Trophoblast cell (in vitro differentiated cells and primary cell): ENCODE measurements at regions not wholly inside any gene's neighbourhood (a gene's known extent, or its start where the extent isn't known, plus 50 kb on each side); places are given as distances from the start of the nearest gene placed in this dataset.

Experiments
- DNase-seq, 2 donors: peaks; one replicate each; pipeline ENCODE4 v3.0.0-alpha.2; 2016
- H2AFZ ChIP-seq: 2 replicates; pipeline ENCODE4 v1.6.1; 2013; ENCODE audit warnings: low read length, moderate library complexity, mild to moderate bottlenecking; ENCODE audit not compliant: insufficient read depth, poor library complexity
- H2AK5ac ChIP-seq: 2 replicates; pipeline ENCODE4 v1.6.1; 2013; ENCODE audit warnings: mild to moderate bottlenecking, low read length
- H2BK120ac ChIP-seq: 2 replicates; pipeline ENCODE4 v1.6.1; 2013; ENCODE audit warnings: low read length, mild to moderate bottlenecking, moderate library complexity; ENCODE audit not compliant: insufficient read depth, poor library complexity
- H2BK12ac ChIP-seq: 2 replicates; pipeline ENCODE4 v1.6.1; 2013; ENCODE audit warnings: mild to moderate bottlenecking, low read length, moderate library complexity
- H2BK5ac ChIP-seq: 2 replicates; pipeline ENCODE4 v1.6.1; 2013; ENCODE audit warnings: low read length, low read depth, moderate library complexity, mild to moderate bottlenecking; ENCODE audit not compliant: poor library complexity
- H3K14ac ChIP-seq: 2 replicates; pipeline ENCODE4 v1.6.1; 2013; ENCODE audit warnings: mild to moderate bottlenecking, low read length
- H3K18ac ChIP-seq: 2 replicates; pipeline ENCODE4 v1.6.1; 2013; ENCODE audit warnings: mild to moderate bottlenecking, low read length
- H3K23ac ChIP-seq: 2 replicates; pipeline ENCODE4 v1.6.1; 2013; ENCODE audit warnings: low read length
- H3K27ac ChIP-seq: 2 replicates; pipeline ENCODE4 v1.5.1; 2013; ENCODE audit warnings: low read depth, mild to moderate bottlenecking, inconsistent platforms, low read length, moderate library complexity
- H3K27me3 ChIP-seq: 2 replicates; pipeline ENCODE4 v1.6.1; 2013; ENCODE audit warnings: inconsistent platforms, mild to moderate bottlenecking, low read length, moderate library complexity; ENCODE audit not compliant: insufficient read depth
- H3K36me3 ChIP-seq, 2 experiments: 1 replicate in 1 of 2; 2 replicates in 1 of 2; pipeline ENCODE4 v1.6.1; 2013; ENCODE audit warnings: low read length in 2 of 2, mild to moderate bottlenecking in 2 of 2, moderate library complexity in 1 of 2; ENCODE audit not compliant: insufficient read depth in 2 of 2, control insufficient read depth in 1 of 2
- H3K4ac ChIP-seq: 2 replicates; pipeline ENCODE4 v1.6.1; 2013; ENCODE audit warnings: low read depth, mild to moderate bottlenecking, low read length, moderate library complexity
- H3K4me1 ChIP-seq, 2 experiments: 1 replicate in 1 of 2; 2 replicates in 1 of 2; pipeline ENCODE4 v1.6.1; 2013; ENCODE audit warnings: low read length in 2 of 2, mild to moderate bottlenecking in 2 of 2, moderate library complexity in 1 of 2; ENCODE audit not compliant: insufficient read depth in 2 of 2, control insufficient read depth in 1 of 2
- H3K4me2 ChIP-seq: 2 replicates; pipeline ENCODE4 v1.6.1; 2013; ENCODE audit warnings: inconsistent platforms, mild to moderate bottlenecking, low read length, moderate library complexity
- H3K4me3 ChIP-seq: 2 replicates; pipeline ENCODE4 v1.5.1; 2013; ENCODE audit warnings: mild to moderate bottlenecking, low read depth, low read length, inconsistent platforms
- H3K79me1 ChIP-seq: one replicate; pipeline ENCODE4 v1.6.1; 2013; ENCODE audit warnings: low read length
- H3K79me2 ChIP-seq: 2 replicates; pipeline ENCODE4 v1.6.1; 2013; ENCODE audit warnings: low read length, mild to moderate bottlenecking; ENCODE audit not compliant: control insufficient read depth, insufficient read depth, poor library complexity
- H3K9ac ChIP-seq: 2 replicates; pipeline ENCODE4 v1.6.1; 2013; ENCODE audit warnings: mild to moderate bottlenecking, low read length
- H3K9me3 ChIP-seq: 2 replicates; pipeline ENCODE4 v1.6.1; 2013; ENCODE audit warnings: low read depth, mild to moderate bottlenecking, control low read depth, inconsistent platforms, low read length; ENCODE audit not compliant: insufficient read depth
- H4K12ac ChIP-seq: 2 replicates; pipeline ENCODE4 v1.6.1; 2013; ENCODE audit warnings: low read depth, mild to moderate bottlenecking, low read length, moderate library complexity
- H4K8ac ChIP-seq: 2 replicates; pipeline ENCODE4 v1.6.1; 2013; ENCODE audit warnings: low read depth, mild to moderate bottlenecking, low read length, moderate library complexity
- H4K91ac ChIP-seq: one replicate; pipeline ENCODE4 v1.6.1; 2013; ENCODE audit warnings: low read depth, mild to moderate bottlenecking, low read length, moderate library complexity
- WGBS: extraction: QIAGEN DNeasy Blood & Tissue Kit; methylation state at CpG from one replicate; pipeline ENCODE4 v1.1.7; 2013; ENCODE audit warnings: missing lambda C conversion rate; ENCODE audit not compliant: insufficient read length, insufficient coverage; ENCODE audit errors: extremely low coverage; 5-methylcytosine and 5-hydroxymethylcytosine counted together

DNA sequence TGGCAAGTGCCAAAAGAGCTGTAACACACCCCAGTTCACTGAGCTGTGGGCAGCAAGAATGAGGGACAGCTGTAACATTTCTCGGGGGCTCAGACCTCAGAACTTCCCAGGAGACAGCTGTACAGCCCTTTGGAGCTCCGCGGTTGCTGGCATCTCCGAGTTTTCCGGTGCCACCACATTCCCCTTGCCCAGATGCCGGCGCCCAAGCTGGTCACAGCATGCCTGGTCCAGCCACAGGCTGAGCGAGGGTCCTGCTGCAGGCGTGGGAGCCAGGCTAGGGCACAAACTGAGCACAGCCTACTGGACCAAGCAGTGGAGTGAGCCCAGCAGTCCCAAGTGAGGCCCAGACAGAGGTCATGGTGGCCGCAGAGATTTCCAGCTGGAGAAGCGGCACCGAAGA, 797.7 kb upstream of the EDIL3 start:
- no peak overlapping the region for H2BK5ac ChIP-seq

DNA sequence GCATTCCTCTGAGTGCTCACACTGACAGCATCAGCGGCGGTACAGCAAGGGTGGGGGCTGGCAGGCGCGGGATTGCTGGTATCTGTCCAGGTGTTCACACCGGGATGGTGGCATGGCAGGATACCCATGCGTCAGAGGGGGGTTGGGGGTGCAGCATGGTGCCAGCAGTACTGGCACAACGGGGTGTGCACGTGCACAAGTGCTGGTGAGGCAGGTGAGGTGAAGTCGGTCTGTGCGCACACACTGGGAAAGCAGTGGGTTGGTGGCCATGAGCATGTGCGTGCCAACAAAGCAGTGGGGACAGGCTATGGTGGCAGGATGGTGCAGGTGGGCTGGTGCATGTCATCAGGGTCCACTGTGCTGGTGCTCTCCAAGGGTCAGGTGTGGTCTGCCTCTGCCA, 819.6 kb upstream of the EDIL3 start:
- Histone ChIP-seq H3K27me3 (no peaks in the 10 kb centered on the region), H2BK12ac (no peak overlapping the region), H3K9me3 (peaks cover 3% of the 10 kb centered on the region), H3K36me3 (no peaks in the 10 kb centered on the region), H3K9ac (peak overlapping the region; percentile 38), H3K4me2 (no peak overlapping the region), H3K79me1 (no peaks in the 10 kb centered on the region), H3K27ac (no peak overlapping the region), H3K79me2 (no peaks in the 10 kb centered on the region), H4K91ac (no peak overlapping the region), H3K4me3 (peak overlapping the region; percentile 34), H3K14ac (no peak overlapping the region), H3K23ac (peak overlapping the region; percentile 93), H2AFZ (no peak overlapping the region), H3K4me1 (no peaks in the 10 kb centered on the region), H2AK5ac (no peak overlapping the region), H2BK5ac (no peak overlapping the region), H4K12ac (no peak overlapping the region), H2BK120ac (no peak overlapping the region), H3K18ac (no peak overlapping the region), H4K8ac (no peak overlapping the region), H3K4ac (no peak overlapping the region)
- no peak for DNase-seq
- no CpG with 5 or more reads among the region's 11 CpGs for WGBS

More for the DNA sequence above, 797.7 kb upstream of the EDIL3 start:
- Histone ChIP-seq H3K4me3 (no peak overlapping the region), H4K91ac (no peak overlapping the region), H2BK120ac (no peak overlapping the region), H3K9me3 (no peaks in the 10 kb centered on the region), H2AK5ac (no peak overlapping the region), H3K14ac (no peak overlapping the region), H2BK12ac (no peak overlapping the region), H3K9ac (no peak overlapping the region), H4K12ac (no peak overlapping the region), H3K18ac (no peak overlapping the region), H3K27ac (no peak overlapping the region), H3K27me3 (no peaks in the 10 kb centered on the region), H3K36me3 (no peaks in the 10 kb centered on the region), H3K79me1 (no peaks in the 10 kb centered on the region), H2AFZ (no peak overlapping the region), H3K79me2 (no peaks in the 10 kb centered on the region), H3K4me2 (no peak overlapping the region), H3K4ac (no peak overlapping the region), H3K4me1 (no peaks in the 10 kb centered on the region), H3K23ac (no peak overlapping the region), H4K8ac (no peak overlapping the region)
- WGBS = no CpG with 5 or more reads among the region's 12 CpGs
- no peak for DNase-seq

DNA sequence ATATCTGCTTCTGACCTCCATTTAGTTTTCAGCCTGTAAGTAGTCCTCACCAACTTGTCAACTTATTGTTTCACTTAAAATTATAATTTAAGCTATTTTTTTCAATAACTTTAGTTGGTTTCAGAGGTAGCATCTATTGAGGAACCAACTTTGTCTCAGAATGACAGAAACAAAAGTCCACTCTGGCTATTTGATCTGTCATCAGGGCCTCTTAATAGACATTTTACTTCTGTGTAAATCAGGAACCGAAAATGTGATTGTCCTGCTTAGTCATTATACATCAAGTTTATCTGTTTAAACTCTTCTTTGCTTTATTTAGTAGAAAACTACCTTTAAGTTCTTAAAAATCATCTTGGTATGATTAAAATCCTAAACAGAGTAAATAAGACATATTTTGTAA, 820.8 kb upstream of the EDIL3 start:
- Histone ChIP-seq H3K4me2 (no peak overlapping the region), H4K91ac (no peak overlapping the region), H3K9me3 (peaks cover 3% of the 10 kb centered on the region), H3K27ac (no peak overlapping the region), H3K36me3 (no peaks in the 10 kb centered on the region), H3K79me1 (no peaks in the 10 kb centered on the region), H4K8ac (no peak overlapping the region), H2BK12ac (no peak overlapping the region), H3K18ac (no peak overlapping the region), H4K12ac (no peak overlapping the region), H3K79me2 (no peaks in the 10 kb centered on the region), H2BK120ac (no peak overlapping the region), H3K27me3 (no peaks in the 10 kb centered on the region), H3K9ac (no peak overlapping the region), H2AK5ac (no peak overlapping the region), H3K4ac (no peak overlapping the region), H2BK5ac (no peak overlapping the region), H3K4me3 (no peak overlapping the region), H3K4me1 (no peaks in the 10 kb centered on the region), H2AFZ (no peak overlapping the region), H3K23ac (no peak overlapping the region), H3K14ac (no peak overlapping the region)
- WGBS = no CpG with 5 or more reads among the region's 1 CpG
- no peak for DNase-seq

DNA sequence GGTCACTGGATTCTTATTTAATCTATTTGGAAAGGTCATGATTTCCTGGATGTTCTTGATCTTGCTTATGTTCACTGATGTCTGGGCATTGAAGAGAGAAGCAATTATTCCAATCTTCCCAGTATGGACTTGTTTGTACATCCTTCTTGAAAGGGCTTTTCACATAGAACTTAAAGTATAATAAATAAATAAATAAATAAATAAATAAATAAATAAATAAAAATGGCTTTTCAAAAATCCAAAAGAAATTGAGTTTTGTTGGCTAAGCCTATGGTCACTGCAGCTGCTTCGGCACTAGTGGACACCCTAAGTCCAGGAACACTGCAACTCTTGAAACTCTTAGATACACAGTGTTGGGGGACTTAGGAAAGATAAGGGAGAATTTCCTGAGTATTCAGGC, 840.7 kb upstream of the EDIL3 start:
- Histone ChIP-seq H3K23ac (no peak overlapping the region), H3K9ac (no peak overlapping the region), H3K27me3 (no peaks in the 10 kb centered on the region), H2BK5ac (no peak overlapping the region), H3K36me3 (no peaks in the 10 kb centered on the region), H4K12ac (no peak overlapping the region), H2AFZ (no peak overlapping the region), H3K9me3 (no peaks in the 10 kb centered on the region), H3K4me2 (no peak overlapping the region), H3K4me1 (no peaks in the 10 kb centered on the region), H3K14ac (no peak overlapping the region), H2BK12ac (no peak overlapping the region), H3K79me1 (no peaks in the 10 kb centered on the region), H3K79me2 (no peaks in the 10 kb centered on the region), H3K4me3 (no peak overlapping the region), H4K91ac (no peak overlapping the region), H2AK5ac (no peak overlapping the region), H3K4ac (no peak overlapping the region), H3K18ac (no peak overlapping the region), H3K27ac (no peak overlapping the region), H4K8ac (no peak overlapping the region), H2BK120ac (no peak overlapping the region)
- DNase-seq = no peak
- WGBS = no CpG with 5 or more reads among the region's 1 CpG
